ENCODE measurements at regions not wholly inside any gene's neighbourhood (a gene's known extent, or its start where the extent isn't known, plus 50 kb on each side); places are given as distances from the start of the nearest gene placed in this dataset.

DNA sequence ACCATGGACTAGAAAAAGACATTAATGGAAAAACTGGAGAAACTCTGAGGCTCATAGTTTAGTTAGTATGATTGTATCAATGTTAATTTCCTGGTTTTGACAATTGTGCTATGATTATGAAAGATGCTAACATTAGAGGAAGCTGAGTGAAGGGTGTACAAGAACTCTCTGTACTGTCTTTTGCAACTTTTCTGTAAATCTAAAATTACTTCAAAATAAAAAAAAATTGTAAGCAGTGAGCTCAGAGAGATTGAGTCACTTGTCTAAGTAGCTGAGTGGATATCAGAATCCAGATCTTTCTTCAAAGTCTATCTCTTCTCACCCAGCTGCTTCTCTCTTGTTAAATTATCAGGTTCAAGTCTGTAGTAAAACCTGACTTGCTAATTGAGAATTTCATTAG lies 181.1 kb downstream of the PLCE1 start:
- TF ChIP-seq, protein P1, sequence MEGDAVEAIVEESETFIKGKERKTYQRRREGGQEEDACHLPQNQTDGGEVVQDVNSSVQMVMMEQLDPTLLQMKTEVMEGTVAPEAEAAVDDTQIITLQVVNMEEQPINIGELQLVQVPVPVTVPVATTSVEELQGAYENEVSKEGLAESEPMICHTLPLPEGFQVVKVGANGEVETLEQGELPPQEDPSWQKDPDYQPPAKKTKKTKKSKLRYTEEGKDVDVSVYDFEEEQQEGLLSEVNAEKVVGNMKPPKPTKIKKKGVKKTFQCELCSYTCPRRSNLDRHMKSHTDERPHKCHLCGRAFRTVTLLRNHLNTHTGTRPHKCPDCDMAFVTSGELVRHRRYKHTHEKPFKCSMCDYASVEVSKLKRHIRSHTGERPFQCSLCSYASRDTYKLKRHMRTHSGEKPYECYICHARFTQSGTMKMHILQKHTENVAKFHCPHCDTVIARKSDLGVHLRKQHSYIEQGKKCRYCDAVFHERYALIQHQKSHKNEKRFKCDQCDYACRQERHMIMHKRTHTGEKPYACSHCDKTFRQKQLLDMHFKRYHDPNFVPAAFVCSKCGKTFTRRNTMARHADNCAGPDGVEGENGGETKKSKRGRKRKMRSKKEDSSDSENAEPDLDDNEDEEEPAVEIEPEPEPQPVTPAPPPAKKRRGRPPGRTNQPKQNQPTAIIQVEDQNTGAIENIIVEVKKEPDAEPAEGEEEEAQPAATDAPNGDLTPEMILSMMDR (IDR thresholded peaks at IDR 0.05) = no peak
- no peak for TF ChIP-seq EZH2 (IDR thresholded peaks at IDR 0.05; ENCODE audit: borderline replicate concordance, insufficient read depth, low read depth, low read length, poor library complexity, severe bottlenecking)
